Fibroblast of skin of abdomen (primary cell): ENCODE measurements at regions not wholly inside any gene's neighbourhood (a gene's known extent, or its start where the extent isn't known, plus 50 kb on each side); places are given as distances from the start of the nearest gene placed in this dataset.

Source experiments
- DNase-seq: peaks from one replicate; pipeline ENCODE4 v3.0.0-alpha.2; 2013

DNA sequence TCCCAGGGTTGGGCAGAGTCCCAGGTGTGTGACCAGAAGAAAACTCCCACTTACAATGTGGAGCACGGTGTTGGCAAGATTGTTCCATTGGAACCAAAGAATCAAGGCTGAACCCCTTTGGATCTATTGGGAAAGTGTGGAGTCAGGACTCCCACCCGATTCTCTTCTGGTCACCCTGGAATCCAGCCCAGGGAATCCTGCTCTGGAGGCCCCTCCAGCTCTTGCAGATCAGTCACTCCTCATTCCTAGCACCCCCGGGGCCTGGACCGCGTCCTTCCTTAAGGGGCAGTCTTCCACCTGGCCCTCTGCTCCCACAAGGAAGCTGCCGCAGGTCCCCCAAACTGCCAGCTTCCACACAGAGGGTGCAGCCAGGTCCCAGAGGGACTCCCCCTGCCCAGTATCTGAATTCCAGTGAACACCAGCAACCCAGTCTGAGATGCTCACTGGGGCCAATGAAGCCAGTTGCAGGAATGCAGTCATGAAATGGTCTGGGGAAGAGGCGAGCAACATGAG lies 170.1 kb downstream of the GADD45G start:
- no peak for DNase-seq

- no peak for DNase-seq
These were observed 170.8 kb downstream of the GADD45G start for GRCh38 chr9:89775641-89776040.

DNA sequence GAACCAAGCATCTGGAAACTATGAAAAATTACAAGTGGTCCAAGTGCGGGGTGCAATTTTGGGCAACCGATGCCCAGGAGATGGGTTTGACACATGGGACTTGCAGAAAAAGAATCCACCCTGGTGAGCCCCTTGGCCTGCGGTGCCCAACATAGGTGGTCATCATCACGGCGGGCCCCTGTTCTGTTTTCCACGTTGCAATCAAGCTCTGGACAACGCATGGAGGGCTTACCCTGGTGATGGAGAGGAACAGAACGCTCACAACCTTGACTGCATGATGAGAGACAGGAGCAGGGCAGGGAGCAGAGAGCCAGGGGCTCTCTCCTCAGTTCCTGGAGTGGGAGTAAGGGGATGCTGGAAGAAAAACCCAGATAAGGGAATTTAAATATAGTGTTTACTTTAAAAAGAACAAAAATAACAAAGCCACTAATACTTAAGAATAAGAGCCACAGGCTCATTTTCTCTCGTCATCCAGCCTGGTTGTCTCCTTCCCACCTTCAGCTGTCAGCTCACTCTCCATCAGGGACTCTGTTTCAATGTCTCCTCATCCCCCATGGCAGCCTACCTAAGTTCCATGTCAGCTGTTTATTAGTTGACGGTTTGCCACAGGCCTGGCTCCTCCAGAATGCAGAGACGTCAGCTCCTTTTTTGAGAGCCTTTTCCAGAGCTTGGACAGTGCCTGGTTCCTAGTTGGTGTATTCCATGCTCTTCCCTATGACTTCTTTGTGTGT lies 172.1 kb downstream of the GADD45G start:
- no peak for DNase-seq

- DNase-seq = no peak
These were observed 172.7 kb downstream of the GADD45G start for GRCh38 chr9:89777544-89777943.

DNA sequence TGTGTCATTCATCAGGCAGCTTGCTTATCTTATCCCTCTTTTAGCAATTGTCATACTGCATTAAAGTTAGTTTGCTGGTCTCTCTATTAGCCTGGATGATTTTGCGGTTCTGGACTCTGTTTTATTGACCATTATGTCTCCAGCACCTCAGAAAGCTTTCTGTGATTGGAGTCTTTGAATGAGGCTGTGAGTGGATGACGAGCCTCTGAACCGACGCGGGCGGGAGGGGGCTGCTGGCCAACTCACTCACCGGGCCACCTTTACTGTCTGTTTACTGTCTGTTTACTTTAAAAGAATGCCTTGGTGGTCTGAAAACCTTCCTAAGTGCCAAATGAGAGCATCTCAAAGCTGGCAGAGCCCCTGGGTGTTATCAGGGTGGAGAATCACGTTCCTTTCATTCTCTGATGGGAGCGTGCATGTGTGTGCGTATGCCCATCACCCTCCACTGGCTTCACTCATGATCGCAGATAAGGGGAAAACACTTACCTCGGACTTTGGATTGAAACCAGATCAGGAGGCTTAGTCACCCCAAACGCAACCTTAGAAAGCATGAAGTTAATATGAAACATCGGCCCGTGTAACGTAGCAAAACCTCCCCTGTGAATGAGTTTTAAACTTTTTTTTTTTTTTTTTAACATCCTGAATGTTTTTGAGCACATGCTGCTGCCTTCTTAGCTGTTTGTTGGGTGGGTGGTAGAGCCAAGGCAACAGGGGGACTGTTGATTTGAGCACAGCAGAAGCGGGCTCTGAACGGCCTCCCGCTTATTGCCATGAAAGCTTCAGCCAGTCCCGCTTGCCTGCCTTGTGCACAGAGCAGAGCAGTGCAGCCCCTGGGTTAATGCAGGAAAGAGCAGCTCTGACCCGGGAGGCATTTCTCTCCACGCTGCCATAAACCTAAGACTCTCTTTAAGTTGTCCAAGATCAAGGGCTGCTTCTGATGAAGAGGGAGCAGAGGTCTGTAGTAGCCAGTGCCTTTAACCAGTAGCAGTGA lies 173.6 kb downstream of the GADD45G start:
- DNase-seq = peak; percentile 70

GRCh38 chr9:89779405-89780203 lies 174.8 kb downstream of the GADD45G start:
- peak; percentile 89 for DNase-seq

DNA sequence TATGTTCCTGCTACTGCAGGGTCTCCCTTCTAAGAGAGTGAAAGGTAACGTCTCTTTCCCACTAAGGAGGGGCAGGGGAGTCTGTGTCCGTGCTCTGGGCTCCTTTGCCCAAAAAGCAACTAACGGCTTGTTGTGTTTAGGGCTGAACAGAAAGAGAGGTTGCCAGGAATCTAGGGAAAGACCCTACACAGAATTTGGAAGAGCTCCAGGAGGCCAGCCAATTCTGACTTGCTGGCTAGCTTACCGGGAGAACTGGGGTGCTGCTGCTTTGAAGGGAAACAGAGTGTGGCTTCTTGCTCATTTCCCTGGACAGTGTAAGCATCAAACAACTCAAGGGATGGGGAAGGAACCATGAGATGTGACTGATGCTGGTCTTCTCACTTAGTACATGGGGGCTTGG lies 176.1 kb downstream of the GADD45G start:
- DNase-seq = no peak

DNA sequence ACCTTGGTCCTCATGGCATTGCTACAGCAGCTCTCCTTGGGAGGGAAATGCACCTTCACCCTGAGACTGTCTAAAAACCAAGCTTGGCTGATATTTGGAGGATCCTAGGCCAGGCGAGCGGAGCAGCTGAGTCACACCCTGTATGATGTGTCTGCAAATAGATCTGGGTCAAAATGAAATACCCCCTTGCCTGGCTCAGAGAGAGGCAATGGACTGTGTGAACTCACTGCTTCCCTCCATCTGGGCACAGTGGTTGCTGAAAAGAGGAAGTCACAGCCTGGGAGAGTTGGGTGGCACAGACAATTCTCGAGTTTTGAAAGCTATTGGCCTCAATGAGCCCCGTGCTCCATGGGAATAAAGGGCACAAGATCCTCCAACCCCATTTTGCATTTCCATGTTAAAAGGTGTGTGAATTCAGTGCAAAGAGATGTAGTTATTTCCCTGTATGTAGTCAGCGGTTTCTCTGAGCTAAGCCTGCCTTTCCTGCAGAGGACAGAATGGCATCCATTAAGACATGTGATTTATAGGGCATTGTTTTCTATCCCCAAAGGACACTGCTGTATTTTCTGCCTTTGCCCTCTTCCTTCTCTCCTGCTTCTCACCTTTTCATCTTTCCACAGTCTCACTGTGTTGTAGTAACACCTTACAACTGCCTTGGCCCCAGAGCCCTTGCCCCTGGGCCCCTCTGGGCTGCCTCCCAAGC lies 177.2 kb downstream of the GADD45G start:
- DNase-seq = peak; percentile 41

GRCh38 chr9:89786655-89787054 lies 181.8 kb downstream of the GADD45G start:
- peak; percentile 60 for DNase-seq

GRCh38 chr9:89787595-89787994 lies 182.8 kb downstream of the GADD45G start:
- DNase-seq = no peak

- DNase-seq = no peak
These were observed 183.6 kb downstream of the GADD45G start for GRCh38 chr9:89788434-89788833.

DNA sequence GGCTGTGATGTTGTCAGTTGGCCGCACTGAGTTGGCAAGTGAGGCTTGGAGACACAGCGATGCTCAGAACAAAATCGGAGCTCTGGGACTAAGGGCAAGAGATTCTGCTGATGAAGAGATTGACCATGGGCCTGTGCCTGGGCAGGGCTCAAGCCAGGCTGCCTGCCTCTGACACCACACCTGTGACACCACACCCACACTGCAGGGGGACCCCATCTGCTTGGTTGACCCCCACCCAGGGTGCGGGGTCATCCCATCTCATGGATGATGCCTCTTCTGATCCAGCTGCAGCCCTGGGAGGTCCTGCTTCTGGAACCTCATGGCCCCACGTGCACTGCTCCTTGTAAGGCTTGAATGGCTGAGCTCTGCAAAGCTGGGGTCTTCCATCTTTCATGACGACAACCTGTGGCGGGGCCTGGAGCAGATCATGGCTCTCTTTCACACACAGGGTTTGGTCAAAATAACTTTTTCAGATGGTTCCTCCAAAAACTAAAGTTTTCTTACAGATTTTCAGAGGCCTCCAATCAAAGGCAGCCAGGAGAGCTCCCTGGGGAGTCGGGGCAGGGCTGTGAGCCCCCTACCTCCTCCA lies 185.2 kb downstream of the GADD45G start:
- no peak for DNase-seq

- DNase-seq = no peak
These were observed 185.8 kb downstream of the GADD45G start for GRCh38 chr9:89790542-89791109.

- no peak for DNase-seq
These were observed 186.9 kb downstream of the GADD45G start for GRCh38 chr9:89791754-89792153.

- no peak for DNase-seq
These were observed 187.6 kb downstream of the GADD45G start for GRCh38 chr9:89792189-89793123.

DNA sequence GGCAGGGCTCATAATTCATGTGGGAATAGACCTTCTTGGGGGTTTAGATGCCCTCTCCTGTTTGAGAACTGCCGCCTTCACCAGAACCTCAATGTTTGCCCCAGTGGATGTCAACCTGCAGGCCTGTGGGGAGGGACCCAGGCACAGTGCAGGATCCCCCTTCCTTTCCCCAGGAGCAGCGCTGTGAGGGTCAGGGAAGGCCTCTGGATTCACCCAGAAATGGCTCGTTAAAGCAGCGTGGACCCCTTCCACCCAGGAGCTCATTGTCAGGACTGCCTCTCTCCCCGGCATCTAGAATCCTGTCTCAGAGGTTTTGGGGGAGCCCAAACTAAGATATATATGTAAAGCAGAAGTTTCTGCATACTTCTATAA lies 188.3 kb downstream of the GADD45G start:
- DNase-seq = no peak

DNA sequence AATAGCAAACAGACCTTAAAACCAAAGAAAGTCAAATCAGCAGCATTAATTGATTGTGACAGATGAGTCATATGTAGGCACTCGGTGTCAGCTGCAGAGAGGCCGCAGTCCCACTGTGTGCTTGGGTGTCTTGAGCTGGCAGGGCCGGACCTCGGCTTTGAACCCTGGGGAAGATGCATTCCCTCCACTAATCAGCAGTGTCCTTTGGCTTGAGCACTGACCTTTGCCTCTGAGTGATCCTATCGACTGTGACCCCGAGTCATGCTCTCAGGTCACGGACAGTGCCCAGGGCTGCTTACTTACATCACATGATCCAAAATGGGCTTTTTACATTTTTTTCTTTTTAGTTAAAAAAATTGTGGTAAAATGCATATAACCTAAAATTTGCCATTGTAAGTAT lies 188.7 kb downstream of the GADD45G start:
- no peak for DNase-seq

DNA sequence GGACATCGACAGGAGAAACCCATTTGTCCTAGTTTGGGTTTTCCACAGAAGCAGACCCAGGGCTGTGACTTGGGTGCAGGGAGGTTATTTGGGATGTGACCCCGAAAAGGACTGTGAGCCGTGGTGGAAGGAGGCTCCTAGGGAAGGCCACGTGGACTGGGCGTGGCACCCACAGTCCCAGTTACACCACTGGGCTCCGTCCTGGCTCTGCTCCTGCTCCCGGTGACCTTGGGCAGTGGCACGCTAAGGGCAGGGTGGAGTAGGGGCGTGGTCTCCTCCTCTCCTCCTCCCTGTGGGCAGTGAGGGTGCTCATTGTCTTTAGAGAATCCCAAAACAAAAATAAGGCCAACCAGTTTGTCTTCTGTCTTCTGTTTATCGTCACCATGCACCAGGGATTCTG lies 190.1 kb downstream of the GADD45G start:
- no peak for DNase-seq

- no peak for DNase-seq
These were observed 190.9 kb downstream of the GADD45G start for GRCh38 chr9:89795538-89796195.

DNA sequence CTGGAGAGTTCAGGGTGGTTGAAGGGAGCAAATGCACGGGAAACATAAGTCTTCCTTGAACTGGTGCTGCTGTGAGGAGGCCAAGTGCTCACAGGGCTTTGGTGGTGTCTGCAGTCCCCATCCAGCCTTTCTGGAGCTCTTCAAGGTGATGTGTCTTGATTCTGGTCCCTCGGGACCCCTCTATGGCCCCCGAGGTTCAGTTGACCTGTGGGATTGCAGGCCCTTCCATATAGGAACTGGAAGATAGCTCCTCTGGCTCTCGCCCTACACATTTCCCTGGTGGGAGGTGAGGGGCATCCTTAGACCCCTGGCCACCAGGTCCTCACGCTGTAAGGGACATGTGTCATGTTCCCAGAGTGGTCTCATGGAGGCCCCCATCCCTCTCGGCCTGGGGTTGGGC lies 191.8 kb downstream of the GADD45G start:
- no peak for DNase-seq
